ENCODE measurements at regions not wholly inside any gene's neighbourhood (a gene's known extent, or its start where the extent isn't known, plus 50 kb on each side); places are given as distances from the start of the nearest gene placed in this dataset.

DNA sequence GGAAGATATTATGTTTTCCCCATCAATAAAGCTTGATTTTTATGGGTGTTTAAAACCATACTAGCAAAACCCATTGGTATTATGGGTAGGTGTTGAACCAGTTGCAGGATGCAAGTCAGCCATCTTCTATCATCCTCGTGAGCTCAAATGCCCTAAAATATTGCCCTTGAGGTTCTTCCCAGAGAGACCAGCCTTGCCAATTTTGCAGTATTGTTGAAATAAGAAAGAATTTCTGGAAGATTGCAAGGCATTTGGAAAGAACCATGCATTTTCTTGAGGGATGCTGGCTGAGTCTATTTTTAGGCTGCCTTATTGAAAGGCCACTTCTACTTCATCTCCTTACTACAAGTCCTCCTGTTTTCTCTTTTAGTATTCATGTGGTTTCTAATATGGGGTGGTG lies 60.9 kb upstream of the SOD3 start:
- TF ChIP-seq, protein P1, sequence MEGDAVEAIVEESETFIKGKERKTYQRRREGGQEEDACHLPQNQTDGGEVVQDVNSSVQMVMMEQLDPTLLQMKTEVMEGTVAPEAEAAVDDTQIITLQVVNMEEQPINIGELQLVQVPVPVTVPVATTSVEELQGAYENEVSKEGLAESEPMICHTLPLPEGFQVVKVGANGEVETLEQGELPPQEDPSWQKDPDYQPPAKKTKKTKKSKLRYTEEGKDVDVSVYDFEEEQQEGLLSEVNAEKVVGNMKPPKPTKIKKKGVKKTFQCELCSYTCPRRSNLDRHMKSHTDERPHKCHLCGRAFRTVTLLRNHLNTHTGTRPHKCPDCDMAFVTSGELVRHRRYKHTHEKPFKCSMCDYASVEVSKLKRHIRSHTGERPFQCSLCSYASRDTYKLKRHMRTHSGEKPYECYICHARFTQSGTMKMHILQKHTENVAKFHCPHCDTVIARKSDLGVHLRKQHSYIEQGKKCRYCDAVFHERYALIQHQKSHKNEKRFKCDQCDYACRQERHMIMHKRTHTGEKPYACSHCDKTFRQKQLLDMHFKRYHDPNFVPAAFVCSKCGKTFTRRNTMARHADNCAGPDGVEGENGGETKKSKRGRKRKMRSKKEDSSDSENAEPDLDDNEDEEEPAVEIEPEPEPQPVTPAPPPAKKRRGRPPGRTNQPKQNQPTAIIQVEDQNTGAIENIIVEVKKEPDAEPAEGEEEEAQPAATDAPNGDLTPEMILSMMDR (IDR thresholded peaks at IDR 0.05): no peak
- no peak for TF ChIP-seq EZH2 (IDR thresholded peaks at IDR 0.05)
